ENCODE measurements at regions not wholly inside any gene's neighbourhood (a gene's known extent, or its start where the extent isn't known, plus 50 kb on each side); places are given as distances from the start of the nearest gene placed in this dataset.

- no peak for TF ChIP-seq CTCF (IDR thresholded peaks at IDR 0.05)
- no peak for TF ChIP-seq EZH2 (IDR thresholded peaks at IDR 0.05; ENCODE audit: borderline replicate concordance, insufficient read depth, low read depth, low read length, poor library complexity, severe bottlenecking)
Observed at GRCh38 chr12:125443341-125443740, 378.1 kb downstream of the AACS start.

Measured in B cell (primary cell).